GM18870 (cell line): ENCODE measurements at regions not wholly inside any gene's neighbourhood (a gene's known extent, or its start where the extent isn't known, plus 50 kb on each side); places are given as distances from the start of the nearest gene placed in this dataset.
"Not testable (repeated sequence)": the region's sequence is repeated elsewhere in the genome, so short reads cannot be mapped to it uniquely, and the experiment has no call there.

Experiments
- ATAC-seq: cut with Tn5 transposase; IDR thresholded peaks from one replicate; pipeline ENCODE4 v1.9.1; 2021; ENCODE audit warnings: moderate library complexity; ENCODE audit not compliant: unreplicated experiment

DNA sequence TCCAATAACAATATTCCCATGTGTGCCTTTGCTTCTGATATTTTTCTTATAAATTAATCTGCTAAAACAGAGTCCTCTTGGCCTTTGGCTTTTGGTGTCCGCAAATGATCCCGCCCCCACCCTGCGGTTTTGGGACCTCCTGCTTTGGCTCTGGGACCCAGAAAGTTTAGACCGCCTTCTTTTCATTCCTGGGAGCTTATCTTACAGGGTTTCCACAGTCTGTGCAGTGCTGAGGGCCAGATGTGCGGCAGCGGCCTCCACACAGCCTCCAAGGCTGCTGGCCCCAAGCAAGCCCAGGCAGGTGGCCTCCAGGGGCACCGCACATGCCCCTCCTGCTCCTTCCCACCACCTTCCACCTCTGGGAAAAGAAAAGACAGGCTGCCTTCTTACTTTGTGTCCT is 191.5 kb downstream of the ERCC6L2 start:
- ATAC-seq = no peak

DNA sequence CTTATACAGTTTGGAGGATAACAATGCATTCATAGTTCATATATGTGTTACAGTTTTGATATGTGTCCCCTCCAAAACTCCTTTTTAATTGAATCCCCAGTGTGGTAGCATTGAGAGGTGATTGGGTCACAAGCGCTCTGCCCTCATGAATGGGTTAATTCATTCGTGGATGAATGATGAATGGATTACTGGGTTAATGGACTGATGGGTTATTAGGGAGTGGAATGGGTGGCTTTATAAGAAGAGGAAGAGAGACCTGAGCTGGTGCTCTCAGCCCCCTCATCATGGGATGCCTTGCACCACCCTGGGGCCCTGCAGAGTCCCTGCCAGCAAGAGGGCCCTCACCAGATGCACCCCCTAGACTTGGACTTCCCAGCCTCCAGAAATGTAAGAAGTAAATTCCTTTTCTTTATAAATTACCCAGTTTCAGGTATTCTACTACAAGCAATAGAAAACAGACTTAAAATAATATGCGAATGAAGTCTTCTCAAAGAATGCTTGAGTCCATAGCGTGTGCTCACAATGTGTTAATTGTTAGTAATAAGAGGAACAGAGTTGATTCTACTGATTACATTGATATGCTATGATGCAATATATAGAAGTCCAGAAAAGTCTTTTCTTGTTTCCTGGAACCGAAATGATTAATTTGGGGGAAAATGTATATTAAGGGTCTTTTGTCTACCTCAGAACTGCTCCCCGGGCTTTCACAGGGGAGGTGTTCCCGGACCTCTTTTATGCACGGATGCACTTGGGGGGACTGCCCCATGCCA is 190.2 kb downstream of the ERCC6L2 start:
- ATAC-seq = no peak

DNA sequence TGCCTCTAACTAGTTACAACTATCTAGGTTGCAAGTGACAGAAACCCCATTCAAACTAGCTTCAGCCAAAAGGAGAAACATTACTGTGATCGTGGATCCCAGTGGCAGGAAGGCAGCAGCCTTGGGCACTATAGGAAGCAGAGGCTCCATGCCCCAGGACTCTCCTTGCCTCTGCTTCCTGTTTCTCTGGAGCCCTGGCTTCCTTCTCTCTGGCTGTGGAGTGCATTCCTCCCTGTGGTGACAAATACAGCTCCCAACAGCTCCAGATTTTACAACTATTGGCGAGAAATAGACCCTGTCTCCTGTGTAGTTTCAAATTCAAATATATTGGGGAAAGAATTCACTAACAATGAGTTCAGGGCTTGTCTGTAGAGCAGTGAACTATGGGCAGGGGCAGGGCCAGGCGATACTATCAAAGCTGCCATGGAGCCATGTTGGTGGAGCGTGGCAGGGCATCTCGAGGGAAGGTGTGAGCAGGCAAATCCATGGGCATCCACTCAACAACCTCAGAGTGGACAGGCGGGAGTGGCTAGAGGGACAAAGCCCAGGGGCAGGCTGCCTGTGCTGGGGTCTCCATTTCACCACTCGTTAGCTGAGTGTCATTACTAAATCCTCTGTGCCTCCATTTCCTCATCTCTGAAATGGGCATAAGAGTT is 189.5 kb downstream of the ERCC6L2 start:
- no peak for ATAC-seq

DNA sequence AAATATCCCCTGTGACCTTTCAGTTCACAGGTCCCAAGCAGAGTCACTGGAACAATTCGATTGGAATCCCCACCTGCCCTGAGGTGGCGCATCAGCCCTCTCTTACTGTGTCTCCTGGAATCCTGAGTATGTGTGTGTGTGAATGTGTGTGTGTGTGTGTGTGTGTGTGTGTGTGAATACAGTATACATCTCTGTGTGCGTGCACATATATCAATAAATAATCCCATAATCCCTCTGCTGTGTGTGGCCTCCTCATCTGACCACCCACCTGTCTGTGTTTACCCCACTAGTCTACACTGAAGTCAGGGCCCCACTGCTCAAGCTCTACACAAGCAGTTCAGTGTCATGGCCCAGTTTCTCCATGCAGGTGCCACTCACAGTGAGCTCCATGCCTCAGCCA is 187.4 kb downstream of the ERCC6L2 start:
- ATAC-seq = no peak

- ATAC-seq = no peak
Observed at GRCh38 chr9:96062031-96062430, 186.5 kb downstream of the ERCC6L2 start.

DNA sequence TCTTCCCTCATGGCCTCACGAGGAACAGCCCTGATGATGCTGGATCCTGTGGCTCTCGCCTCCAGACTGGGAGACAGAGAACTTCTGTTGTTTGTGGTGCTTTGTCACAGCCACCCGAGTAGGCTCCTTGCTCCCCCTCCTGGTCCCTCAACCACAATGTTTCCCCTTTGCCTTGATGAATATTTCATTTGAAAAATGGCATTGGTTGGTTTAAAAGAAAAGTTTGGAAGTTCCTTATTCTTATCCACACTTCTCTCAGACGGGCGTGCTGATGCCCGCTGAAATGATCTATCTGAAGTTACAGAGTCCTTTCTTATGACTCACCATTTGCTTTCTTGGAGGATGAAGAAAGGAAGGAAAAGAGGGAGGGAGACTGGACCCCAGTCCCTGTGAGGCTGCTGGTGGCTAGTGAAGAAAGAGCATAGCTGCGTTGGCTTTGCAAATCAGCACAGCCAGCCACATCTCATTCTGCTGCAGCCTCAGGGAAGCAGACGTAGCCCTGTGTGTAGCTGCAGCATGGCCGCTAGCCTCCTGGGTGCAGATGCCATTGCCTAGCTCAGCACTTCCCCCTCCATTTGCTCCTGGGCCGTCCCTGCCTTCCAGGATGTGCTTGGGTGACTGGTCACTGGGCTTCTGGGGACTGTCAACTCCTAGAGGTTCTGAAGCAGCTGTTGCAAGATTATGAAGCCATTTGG is 185.9 kb downstream of the ERCC6L2 start:
- ATAC-seq = no peak

- no peak for ATAC-seq
Observed at GRCh38 chr9:96058218-96058617, 182.7 kb downstream of the ERCC6L2 start.

DNA sequence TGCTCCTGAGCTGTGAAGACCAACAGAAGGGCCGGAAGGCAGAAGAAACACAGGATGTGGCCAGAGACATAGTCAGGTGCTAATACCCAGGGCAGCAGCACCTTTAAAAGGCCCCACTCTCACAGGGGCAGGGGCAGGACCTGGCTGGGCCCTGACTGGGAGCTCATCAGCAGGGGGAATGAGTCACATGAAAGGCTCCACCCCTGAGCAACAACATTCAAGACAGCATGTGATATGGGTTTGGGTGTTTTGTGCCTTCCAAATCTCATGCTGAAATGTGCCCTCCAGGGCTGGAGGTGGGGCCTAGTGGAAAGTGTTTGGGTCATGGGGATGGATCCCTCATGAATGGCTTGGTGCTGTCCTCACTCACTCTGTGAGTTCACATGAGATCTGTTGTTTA is 181.7 kb downstream of the ERCC6L2 start:
- ATAC-seq = no peak

GRCh38 chr9:96056226-96056625 is 180.7 kb downstream of the ERCC6L2 start:
- ATAC-seq = no peak

DNA sequence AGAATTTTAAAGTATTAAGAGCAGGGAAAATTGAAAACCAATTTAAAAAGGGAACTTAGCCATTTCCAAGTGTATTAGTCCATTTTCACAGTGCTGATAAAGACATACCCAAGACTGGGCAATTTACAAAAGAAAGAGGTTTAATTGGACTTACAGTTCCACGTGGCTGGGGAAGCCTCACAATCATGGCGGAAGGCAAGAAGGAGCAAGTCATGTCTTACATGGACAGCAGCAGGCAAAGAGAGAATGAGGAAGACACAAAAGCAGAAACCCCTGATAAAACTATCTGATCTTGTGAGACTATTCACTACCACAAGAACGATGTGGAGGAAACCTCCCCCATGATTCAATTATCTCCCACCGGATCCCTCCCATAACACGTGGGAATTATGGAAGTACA is 178.8 kb downstream of the ERCC6L2 start:
- not testable (repeated sequence) for ATAC-seq

DNA sequence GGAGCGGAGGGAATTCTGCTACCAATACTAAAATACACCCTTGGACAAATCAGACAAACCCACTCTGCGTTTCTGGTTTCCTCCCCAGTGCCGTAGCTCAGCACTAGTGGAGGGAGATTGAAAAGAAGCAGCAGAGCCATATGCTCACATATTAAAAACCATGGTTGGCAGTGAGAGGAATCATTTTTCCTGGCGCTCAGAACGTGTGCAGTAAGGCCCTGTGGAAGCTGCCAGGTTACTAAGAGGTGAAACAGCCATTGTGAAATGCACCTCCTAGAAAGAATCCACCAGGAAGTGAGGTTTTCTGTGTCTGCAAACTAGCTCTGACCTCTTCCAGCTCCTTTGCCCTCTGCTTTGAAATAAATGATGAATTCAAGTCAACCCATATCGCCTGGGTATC is 177.2 kb downstream of the ERCC6L2 start:
- ATAC-seq = no peak

DNA sequence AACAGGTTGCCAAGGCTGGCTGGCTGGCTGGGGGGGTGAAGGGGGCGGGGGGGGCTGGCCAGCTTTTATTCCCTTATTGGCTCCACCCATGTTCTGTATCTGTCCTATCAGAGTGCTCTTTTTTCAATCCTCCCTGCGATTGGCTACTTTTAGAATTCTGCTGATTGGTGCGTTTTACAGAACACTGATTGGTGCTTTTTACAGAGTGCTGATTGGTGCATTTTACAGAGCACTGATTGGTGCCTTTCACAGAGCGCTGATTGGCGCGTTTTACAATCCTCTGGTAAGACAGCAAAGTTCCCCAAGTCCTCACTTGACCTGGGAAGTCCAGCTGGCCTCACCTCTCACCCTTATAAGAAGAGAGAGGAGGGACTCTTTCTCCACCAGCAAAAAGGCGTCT is 175.9 kb downstream of the ERCC6L2 start:
- no peak for ATAC-seq

GRCh38 chr9:96050861-96051155 is 175.3 kb downstream of the ERCC6L2 start:
- ATAC-seq = no peak

DNA sequence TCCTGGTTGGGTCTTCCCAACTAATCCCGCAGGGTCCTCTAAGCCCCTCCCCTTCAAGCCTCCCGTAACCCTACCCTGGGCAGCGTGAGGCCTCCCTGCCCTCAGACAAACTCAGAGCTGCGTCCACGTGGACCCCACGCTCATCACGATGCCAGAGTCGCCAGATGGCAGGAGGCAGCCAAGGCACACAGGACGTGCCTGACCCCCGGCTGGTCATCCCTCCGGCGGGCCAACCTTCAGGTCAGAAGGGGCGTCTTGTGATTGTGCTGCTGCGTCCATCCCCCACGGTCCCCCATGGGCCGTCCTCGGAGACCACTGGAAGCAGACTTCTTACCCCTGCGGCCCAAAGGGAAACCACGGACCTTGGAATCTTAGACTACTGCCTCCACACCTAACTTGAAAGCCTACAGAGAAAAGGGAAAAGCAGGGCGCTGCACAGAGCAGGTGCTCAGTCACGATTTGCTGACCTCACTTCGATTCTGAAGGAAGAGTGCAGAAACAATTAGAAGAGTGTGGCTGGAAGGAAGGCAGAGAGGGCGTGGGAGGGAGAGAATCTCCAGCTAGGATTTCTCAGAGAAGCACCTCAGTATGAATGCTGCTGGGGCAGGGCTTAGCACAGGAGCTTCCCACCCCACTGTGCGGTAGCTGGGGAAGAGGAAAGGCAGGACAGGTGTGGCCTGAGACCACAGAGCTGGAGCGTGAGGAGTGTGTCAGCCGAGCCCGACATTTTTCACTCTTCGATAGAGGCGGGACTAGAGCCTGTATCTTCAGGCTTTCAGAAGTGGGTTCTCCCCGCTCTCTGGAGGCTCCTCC is 174.8 kb downstream of the ERCC6L2 start:
- ATAC-seq = no peak

- ATAC-seq = no peak
Observed at GRCh38 chr9:96048956-96049831, 173.7 kb downstream of the ERCC6L2 start.

DNA sequence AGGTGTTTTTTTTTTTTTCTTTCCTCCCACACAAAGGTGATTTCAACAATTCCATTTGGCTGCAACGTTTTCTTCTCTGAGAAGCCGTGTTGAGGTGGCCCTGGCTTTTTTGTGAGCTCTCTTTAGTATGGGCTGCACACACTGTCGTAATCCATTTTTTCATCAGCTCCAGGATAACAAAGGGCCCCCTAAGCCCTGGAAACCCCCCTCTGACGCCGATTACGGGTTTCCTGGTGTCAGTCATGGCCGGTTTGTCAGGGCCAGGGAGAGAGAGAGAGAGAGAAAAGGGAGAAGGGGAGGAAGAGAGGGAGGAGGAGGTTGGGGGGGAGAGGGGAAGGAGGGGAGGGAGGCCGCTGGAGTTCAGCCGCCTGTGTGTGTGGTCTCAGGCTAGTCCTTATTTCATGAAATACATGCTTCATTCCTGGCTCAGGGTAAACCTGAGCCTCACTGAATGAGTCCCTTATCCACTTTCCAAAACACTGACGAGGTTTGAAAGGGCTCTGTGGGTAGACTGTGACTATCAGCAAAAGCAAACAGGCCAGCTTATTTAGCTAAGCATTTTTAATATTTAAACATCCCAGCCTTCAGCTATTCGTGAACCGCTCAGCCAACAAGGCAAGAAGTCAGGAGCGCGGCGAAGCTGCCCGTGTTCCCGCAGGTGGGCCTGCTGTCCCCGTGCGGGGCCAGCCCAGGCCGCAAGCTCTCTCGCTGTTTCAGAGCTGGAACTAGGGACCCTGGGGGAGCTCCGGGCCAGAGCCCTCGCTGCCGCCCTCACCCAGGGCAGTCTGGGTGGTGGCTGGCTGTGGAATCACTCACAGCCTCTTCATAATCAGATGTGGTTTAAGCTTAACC is 172.8 kb downstream of the ERCC6L2 start:
- ATAC-seq = no peak

DNA sequence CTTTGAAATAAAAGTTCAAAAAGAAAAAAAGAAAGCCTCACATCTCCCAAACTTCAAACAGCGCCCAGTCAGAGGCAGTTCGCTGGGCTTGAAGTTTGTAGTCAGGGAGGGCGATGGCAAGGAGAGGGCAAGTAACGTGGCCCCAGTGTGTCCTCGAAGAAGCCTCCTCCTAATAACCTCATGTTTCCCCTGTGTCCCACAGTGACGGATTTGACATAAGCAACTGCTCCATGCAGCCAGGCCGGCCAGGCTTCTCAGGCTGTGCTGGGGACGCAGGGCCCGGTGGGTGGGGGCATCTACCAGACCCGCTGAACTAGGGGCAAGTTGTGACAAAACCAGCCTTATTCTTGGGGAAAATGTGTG is 172.2 kb downstream of the ERCC6L2 start:
- no peak for ATAC-seq

DNA sequence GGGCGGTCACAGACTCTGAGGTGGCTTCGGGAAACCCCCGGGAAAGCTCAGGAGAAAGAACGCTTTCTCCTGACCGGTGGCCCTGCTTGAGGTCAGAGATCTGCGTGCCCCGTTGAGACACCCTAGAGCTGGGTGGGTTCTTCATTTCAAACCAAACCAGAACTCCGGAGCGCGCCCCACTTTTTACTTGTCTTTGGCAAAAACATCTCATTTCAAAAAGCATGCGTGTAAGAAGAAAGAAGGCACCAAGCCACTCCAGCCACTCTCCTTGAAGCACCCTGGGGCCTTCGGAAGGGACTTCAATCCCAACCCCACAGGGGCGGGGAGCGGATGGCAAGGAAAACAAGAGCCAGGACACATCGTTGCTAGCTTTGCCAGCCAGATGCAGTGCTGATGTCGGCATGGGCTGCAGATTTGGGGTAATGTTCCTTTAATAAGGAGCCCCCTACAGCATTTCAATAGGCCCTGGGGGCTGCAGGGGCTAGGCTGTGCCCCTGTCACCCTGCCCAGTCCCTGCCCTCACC is 171.7 kb downstream of the ERCC6L2 start:
- ATAC-seq = no peak

GRCh38 chr9:96045811-96046210 is 170.3 kb downstream of the ERCC6L2 start:
- no peak for ATAC-seq
